IPS-18c (cell line): ENCODE measurements at regions not wholly inside any gene's neighbourhood (a gene's known extent, or its start where the extent isn't known, plus 50 kb on each side); places are given as distances from the start of the nearest gene placed in this dataset.
"Not testable (repeated sequence)": the region's sequence is repeated elsewhere in the genome, so short reads cannot be mapped to it uniquely, and the experiment has no call there.

Source experiments
- H3K4me3 ChIP-seq: 2 replicates; pipeline ENCODE4 v1.7.0; 2013; ENCODE audit warnings: low read depth, mild to moderate bottlenecking, low read length, moderate library complexity; ENCODE audit not compliant: insufficient read depth
- H3K9me3 ChIP-seq: one replicate; pipeline ENCODE4 v1.6.1; 2013; ENCODE audit warnings: mild to moderate bottlenecking, low read length, moderate library complexity; ENCODE audit not compliant: control insufficient read depth, insufficient read depth

DNA sequence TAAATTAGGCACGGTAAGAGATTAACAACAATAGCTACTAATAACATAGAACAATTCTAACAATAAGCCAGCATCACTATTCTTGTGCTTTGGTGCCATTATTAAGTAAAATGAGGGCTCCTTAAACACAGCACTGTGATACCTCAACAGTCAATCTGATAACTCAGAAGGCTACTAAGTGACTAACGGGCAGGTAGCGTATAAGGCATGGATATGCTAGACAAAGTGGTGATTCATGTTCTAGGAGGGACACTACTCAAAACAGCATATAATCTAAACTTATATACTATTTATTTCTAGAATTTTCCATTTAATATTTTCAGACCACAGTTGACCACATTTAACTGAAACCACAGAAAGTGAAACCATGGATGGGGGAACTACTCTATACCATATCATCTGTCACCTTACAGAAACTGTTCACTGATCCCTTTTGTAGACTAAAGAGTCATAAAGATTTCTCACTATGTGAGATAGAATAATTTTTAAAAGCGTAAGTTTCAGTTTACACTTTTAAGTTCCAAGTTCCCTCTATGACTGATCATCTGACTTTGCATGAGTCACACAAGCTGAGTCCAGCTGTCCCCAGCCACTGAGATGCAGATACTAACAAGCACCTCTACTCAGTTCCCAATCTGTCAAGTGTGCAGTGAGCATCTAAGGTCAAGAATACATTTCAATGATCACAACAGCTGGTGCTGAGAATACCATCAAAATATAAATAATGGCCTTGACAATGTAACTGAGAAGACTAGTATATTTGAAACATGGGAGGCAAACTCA is 256.2 kb downstream of the SPATA31A1 start:
- not testable (repeated sequence) for H3K4me3 ChIP-seq, H3K9me3 ChIP-seq

DNA sequence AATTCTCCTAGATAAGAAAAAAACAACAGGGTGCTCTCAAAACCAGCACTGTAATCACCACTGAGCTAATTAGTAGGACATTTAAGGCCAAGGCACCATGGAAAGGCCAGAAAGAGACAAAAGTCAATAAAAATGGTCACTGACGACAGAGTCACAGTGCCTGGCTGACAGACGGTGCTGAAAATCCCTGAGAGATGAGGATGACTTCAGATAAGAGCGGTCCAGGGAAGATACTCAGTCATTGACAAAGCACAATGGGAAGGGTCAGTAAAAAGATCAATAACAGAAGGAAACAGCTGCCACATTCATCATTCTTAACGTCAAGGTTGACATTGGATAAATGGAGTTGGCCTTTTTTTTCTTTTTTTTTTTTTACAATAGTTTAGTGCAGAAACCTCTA is 261.0 kb downstream of the SPATA31A1 start:
- H3K9me3 ChIP-seq = not testable (repeated sequence)

DNA sequence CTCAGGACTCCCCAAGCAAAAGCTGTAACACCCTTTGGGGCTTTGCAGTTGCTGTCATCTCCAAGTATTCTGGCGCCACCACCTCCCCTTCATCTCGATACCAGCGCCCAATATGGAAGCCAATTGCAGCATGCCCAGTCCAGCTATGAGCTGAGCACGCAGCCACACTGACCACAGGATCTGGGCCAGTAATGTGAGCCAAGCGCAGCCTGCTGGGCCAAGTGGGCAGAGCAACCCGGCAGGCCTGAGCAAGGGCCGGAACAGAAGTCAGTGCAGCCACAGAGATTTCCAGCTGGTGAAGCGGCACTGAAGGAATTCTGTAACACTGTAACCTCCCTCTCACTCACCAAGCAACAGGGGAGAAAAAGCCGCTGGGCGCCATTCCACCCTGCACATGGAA is 268.6 kb downstream of the SPATA31A1 start:
- H3K4me3 ChIP-seq, H3K9me3 ChIP-seq: not testable (repeated sequence)

More for the DNA sequence above, 261.0 kb downstream of the SPATA31A1 start:
- not testable (repeated sequence) for H3K4me3 ChIP-seq

DNA sequence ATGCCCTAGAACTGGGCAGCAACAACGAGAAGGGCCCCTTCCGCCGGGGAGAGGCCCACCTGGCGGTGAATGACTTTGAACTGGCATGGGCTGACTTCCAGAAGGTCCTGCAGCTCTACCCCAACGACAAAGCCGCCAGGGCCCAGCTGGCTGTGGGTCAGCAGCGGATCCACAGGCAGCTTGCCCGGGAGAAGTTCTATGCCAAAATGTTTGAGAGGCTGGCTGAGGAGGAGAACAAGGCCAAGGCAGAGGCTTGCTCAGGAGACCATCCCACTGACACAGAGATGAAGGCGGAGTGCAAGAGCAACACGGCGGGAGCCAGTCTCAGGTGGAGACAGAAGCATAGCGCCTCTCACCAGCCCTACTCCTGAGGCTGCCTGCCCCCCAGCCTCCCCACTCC is 276.6 kb downstream of the SPATA31A1 start:
- H3K4me3 ChIP-seq, H3K9me3 ChIP-seq: not testable (repeated sequence)

DNA sequence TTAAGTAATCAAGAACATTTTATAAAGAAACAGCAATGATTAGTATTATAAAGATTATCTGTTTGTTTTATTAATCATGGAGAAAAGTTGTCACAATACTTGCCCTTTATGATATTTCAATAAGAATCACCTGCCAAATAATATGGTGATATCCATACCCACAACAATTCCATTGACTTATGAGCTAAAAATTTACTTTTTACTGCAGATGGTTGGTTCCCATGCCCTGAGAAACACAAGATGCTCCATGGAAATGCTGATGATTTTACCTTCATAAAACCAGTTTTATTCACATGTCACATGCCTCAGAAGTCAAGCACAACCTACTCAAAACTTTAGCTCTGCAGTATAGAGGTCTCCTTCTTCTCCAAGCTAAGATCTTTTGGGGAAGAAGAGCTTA is 293.6 kb downstream of the SPATA31A1 start:
- not testable (repeated sequence) for H3K9me3 ChIP-seq, H3K4me3 ChIP-seq

DNA sequence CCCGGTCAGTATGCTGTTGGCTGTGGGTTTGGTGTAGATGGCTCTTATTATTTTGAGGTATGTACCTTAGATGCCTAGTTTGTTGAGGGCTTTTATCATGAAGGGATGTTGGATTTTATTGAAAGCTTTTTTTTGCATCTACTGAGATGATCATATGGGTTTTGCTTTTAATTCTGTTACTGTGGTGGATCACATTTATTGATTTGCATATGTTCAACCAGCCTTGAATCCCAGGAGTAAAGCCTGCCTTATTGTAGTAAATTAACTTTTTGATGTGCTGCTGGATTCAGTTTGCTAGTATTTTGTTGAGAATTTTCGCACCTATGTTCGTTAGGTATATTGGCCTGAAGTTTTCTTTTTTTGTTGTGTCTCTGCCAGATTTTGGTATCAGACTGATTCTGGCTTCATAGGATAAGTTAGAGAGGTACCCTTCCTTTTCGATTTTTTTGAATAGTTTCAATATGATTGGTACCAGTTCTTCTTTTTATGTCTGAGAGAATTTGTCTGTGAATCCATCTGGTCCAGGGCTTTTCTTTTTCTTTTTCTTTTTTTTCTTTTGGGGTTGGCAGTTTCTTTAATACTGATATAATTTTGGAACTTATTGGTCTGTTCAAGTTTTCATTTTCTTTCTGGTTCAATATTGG is 301.6 kb downstream of the SPATA31A1 start:
- not testable (repeated sequence) for H3K9me3 ChIP-seq, H3K4me3 ChIP-seq

DNA sequence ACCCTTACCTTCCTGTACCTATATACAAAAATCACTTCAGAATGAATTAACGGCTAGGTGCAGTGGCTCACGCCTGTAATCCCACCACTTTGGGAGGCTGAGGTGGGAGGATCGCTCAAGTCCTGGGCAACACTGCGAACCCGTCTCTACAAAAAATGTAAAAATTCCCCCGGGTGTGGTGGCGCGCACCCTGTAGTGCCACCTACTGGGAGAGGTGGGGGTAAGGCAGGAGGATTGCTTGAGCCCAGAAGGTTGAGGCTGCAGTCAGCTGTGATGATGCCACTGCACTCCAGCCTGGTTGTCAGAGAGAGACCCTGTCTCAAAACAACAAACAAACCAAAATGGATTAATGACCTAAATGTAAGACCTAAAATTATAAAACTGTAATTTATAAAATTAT is 307.6 kb downstream of the SPATA31A1 start:
- not testable (repeated sequence) for H3K9me3 ChIP-seq, H3K4me3 ChIP-seq

DNA sequence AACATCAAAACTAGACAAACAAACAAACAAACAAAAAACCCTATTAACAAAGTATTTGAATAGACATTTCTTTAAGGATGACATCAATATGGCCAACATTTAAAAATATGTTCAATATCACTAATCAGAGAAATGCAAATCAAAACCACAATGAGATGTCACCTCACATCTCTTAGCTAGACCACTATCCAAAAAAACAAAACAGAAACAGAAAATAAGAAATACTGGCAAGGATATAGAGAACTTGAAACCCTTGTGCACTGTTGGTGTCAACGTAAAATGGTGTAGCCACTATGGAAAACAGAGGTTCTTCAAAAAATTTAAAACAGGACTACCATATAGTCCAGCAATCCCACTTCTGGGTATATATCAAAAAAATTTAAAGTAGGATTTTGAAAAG is 308.2 kb downstream of the SPATA31A1 start:
- not testable (repeated sequence) for H3K4me3 ChIP-seq, H3K9me3 ChIP-seq

DNA sequence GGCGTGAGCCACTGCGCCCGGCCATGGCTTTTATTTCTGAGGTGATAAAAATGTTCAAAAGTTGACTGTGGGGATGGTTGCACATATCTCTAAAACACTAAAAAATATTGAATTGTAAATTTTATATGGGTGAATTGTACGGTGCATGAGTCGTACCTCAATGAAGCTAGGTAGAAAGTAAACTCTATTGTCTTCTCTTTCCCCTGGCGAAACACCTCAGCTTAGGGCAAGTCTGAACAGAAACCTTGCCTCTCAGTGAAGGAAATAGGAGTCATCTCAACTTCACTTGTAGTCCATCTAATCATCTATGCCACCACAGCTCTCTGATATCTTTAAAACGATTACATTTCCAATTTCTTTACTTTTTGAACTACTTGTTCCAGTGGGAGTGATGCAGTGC is 309.6 kb downstream of the SPATA31A1 start:
- not testable (repeated sequence) for H3K4me3 ChIP-seq, H3K9me3 ChIP-seq

DNA sequence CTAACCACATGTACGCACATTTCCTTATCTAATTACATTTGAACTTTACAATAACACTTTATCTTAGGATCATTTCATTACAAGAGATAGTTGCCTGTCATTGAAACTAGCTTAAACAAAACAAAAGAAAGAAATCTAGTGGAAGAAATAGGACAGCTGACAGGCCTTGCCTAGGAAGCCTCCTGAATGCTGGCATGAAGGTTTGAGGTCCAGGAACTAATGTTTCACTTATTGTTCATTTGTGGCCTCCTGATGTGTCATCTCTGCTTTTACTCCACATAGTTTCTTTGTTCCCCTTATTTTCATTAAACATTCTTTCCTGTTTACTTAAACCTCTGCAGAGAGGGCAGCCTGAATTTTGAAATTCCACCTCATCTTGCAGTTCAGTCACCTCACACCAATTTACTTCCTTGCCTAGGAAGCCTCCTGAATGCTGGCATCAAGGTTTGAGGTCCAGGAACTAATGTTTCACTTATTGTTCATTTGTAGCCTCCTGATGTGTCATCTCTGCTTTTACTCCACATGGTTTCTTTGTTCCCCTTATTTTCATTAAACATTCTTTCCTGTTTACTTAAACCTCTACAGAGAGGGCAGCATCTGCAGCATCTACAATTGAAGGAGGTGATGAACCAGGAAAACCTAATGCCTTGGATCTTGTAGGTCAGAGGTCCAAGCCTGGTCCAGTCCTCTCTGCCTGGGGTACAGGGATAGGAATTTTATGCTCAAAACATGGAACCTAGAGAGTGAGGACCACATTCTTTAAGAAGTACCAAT is 319.2 kb downstream of the SPATA31A1 start:
- H3K9me3 ChIP-seq = not testable (repeated sequence)

DNA sequence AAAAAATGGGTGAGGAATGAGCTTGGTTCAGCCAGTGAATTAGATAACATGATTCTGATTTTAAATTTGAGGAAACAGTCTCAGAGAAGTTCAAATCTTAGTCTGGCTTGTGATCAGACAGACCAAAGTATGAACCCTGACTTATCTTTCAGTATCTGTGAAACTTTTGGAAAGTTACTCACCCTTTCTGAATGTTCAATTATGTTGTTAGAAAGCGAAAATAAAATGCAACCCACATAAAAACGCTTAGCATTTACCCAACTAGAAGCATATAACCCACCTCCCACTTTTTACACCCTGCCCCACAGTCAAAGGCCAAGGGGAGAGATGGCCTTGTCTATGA is 319.7 kb downstream of the SPATA31A1 start:
- not testable (repeated sequence) for H3K9me3 ChIP-seq, H3K4me3 ChIP-seq

More for the DNA sequence above, 319.2 kb downstream of the SPATA31A1 start:
- H3K4me3 ChIP-seq = not testable (repeated sequence)

DNA sequence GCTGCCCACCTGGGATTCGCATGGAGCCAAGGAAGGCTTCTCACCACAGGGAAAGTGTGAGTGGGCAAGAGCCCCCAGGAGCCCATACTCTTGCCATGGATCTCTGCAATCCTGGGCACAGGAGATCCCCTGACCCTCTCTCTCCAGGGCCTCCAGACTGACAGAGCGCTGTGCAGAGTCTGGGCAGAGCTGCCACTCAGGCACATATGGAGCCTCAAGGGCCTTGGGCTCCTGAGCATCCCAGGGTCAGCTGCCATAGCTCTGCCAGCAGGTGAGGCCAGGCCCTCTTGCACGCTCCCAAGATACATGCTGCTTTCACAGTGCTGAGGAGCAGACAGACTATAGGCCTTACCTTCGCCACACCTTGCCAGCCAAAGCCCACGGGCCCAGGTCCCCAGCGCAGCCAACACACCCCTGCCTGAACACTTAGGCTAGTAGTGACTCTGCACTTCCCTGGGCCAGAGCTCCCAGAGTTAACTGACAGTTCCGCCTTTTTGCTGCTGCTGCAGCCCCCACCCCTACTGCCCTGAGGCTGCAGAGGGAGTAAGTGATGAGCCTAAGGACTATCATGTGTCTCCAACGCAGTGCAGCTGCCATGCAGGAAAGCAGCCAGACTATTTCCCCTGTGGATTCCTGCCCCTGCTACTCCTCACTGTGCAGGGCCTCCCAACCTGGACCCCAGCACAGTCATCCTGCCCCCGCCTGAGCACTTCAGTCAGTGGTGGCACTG is 323.2 kb downstream of the SPATA31A1 start:
- H3K9me3 ChIP-seq, H3K4me3 ChIP-seq: not testable (repeated sequence)

DNA sequence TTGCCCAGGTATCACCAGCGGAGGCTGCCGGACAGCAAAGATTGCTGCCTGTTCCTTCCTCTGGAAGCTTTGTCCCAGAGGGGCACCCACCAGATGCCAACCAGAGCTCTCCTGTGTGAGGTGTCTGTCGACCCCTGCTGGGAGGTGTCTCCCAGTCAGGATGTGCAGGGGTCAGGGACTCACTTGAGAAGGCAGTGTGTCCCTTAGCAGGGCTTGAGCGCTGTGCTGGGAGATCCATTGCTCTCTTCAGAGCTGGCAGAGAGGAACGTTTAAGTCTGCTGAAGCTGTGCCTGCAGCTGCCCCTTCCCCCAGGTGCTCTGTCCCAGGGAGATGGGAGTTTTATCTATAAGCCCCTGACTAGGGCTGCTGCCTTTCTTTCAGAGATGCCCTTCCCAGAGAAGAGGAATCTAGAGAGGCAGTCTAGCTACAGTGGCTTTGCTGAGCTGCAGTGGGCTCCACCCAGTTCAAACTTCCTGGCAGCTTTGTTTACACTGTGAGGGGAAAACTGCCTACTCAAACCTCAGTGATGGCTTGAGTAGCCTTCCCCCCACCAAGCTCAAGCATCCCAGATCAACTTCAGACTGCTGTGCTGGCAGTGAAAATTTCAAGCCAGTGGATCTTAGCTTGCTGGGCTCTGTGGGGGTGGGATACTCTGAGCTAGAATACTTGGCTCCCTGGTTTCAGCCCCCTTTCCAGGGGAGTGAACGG is 325.4 kb downstream of the SPATA31A1 start:
- H3K9me3 ChIP-seq, H3K4me3 ChIP-seq: not testable (repeated sequence)

DNA sequence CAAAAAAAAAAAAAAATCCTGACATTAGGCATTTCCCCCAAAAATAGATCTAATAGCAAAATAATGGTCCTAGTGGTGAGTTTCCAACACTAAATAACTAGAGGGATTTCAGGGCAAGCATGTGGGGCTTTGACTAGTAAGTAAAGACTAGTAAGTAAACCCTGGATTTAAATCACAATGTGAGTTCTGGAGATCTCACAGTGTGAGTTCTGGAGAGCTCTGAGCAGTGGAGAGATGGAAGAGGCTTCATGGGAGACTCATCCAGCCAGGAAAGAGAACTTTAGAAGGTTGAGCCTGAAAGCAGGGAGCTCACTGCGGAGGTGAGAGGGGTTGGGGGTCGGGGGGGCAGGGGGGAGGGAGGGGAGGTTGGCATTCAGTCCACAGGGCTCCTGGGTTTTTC is 373.4 kb downstream of the SPATA31A1 start:
- H3K4me3 ChIP-seq, H3K9me3 ChIP-seq: not testable (repeated sequence)

DNA sequence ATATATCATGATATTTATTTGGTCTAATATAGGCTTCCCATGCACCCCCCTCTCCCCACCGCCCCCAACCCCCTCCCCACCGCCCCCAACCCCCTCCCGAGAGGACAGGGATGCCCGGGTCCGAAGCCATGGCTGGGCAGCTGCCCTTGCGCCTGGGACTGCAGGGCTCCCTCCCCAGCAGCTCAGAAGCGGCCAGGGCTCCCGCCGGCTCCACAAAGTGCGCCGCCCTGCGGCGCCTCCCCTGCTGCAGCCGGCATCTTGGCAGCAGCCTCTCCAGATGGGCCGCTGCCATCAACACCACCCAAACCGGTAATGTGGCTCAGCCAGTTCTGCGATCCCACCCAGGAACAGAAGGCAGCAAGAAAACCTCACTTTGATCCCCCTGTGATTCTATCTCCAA is 389.4 kb downstream of the SPATA31A1 start:
- not testable (repeated sequence) for H3K4me3 ChIP-seq, H3K9me3 ChIP-seq

DNA sequence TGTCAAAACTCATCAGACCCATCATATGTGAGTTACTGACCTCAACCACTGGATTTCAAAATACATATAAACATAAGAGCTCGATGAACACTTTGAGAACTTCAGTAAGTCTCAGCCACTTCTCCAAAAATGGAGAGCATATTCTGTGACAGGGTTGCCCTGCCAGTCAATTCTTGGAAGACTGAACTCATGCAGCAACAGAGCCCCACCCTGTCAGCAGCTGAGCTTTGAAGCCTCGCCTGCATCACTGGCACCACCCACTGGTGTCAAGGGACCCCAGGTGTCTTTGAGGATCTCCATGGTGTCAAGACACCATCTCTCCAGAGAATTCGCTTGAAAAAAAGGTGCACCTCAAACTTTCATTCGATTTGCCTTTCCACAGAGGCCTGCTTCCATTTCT is 420.1 kb downstream of the SPATA31A1 start:
- H3K9me3 ChIP-seq, H3K4me3 ChIP-seq: not testable (repeated sequence)

DNA sequence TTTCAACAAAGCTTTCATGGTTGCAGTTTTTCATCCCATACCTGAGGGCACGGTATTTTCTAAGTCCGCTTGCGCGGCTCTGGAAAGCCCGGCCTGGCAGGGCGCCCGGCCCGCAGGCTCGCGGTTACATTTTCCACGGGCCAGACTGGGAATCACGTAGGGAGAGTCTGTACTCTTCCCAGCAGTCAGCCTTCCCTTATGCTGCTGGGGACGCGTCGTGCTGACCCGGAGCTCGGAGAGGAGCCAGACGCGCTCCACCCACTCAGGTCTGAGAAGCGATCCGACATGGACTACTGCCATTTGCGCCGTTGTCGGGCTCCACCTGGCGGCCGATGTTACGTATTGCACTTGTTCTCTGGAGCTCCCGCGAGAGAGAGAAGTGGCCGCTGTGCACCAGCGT is 435.9 kb downstream of the SPATA31A1 start:
- H3K4me3 ChIP-seq, H3K9me3 ChIP-seq: not testable (repeated sequence)
